GM19468 (cell line): ENCODE measurements at regions not wholly inside any gene's neighbourhood (a gene's known extent, or its start where the extent isn't known, plus 50 kb on each side); places are given as distances from the start of the nearest gene placed in this dataset.
"Not testable (repeated sequence)": the region's sequence is repeated elsewhere in the genome, so short reads cannot be mapped to it uniquely, and the experiment has no call there.

ENCODE experiments used
- ATAC-seq: cut with Tn5 transposase; IDR thresholded peaks from one replicate; pipeline ENCODE4 v1.9.1; 2021; ENCODE audit warnings: mild to moderate bottlenecking, moderate library complexity, moderate number of reproducible peaks; ENCODE audit not compliant: unreplicated experiment; ENCODE audit errors: extremely low read depth

- no peak for ATAC-seq
Measured at GRCh38 chr21:31543191-31543590, 116.3 kb upstream of the SOD1 start.

GRCh38 chr21:31538816-31539215 lies 120.7 kb upstream of the SOD1 start:
- ATAC-seq: no peak

- ATAC-seq: no peak
Measured at GRCh38 chr21:31537872-31538576, 121.5 kb upstream of the SOD1 start.

GRCh38 chr21:31536138-31536537 lies 123.4 kb upstream of the SOD1 start:
- ATAC-seq: no peak

GRCh38 chr21:31531967-31532366 lies 127.5 kb upstream of the SOD1 start:
- no peak for ATAC-seq

GRCh38 chr21:31530897-31531705 lies 128.4 kb upstream of the SOD1 start:
- ATAC-seq: no peak

- ATAC-seq: no peak
Measured at GRCh38 chr21:31530364-31530763, 129.1 kb upstream of the SOD1 start.

- ATAC-seq: no peak
Measured at GRCh38 chr21:31529406-31529805, 130.1 kb upstream of the SOD1 start.

- no peak for ATAC-seq
Measured at GRCh38 chr21:31526040-31526439, 133.5 kb upstream of the SOD1 start.

- no peak for ATAC-seq
Measured at GRCh38 chr21:31524140-31524539, 135.4 kb upstream of the SOD1 start.

- ATAC-seq: no peak
Measured at GRCh38 chr21:31521515-31521914, 138.0 kb upstream of the SOD1 start.

GRCh38 chr21:31520561-31521098 lies 138.9 kb upstream of the SOD1 start:
- ATAC-seq: no peak

- no peak for ATAC-seq
Measured at GRCh38 chr21:31518580-31518979, 140.9 kb upstream of the SOD1 start.

GRCh38 chr21:31517664-31518414 lies 141.7 kb upstream of the SOD1 start:
- no peak for ATAC-seq

GRCh38 chr21:31515253-31515652 lies 144.2 kb upstream of the SOD1 start:
- no peak for ATAC-seq

- no peak for ATAC-seq
Measured at GRCh38 chr21:31514598-31514997, 144.9 kb upstream of the SOD1 start.

GRCh38 chr21:31513541-31513940 lies 146.0 kb upstream of the SOD1 start:
- ATAC-seq: not testable (repeated sequence)

GRCh38 chr21:31511999-31512398 lies 147.5 kb upstream of the SOD1 start:
- ATAC-seq: not testable (repeated sequence)

- no peak for ATAC-seq
Measured at GRCh38 chr21:31511258-31511657, 148.2 kb upstream of the SOD1 start.

- ATAC-seq: peak; percentile 19
Measured at GRCh38 chr21:31509194-31510017, 150.1 kb upstream of the SOD1 start.
